ENCODE measurements at regions not wholly inside any gene's neighbourhood (a gene's known extent, or its start where the extent isn't known, plus 50 kb on each side); places are given as distances from the start of the nearest gene placed in this dataset.

DNA sequence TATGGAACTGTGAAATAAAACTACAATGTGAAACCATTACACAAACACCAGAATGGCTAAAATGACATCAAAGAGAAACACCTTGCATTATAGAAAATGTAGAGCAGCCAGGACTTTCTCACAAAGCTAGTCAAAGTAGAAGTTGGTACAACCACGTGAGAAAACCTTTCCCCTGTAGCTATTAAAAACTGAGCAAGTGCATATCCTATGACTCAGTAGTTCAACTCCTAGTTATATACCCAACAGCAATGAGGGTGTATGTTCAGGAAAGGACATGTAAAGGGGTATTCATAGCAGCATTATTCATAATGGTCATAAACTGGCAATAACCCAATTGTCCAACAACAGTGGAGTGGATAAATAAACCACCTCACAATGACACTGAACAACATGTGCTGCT lies 177.5 kb upstream of the NUDT10 start:
- TF ChIP-seq POLR2A (IDR thresholded peaks at IDR 0.05; ENCODE audit: control extremely low read depth in 1 of 2, low read depth in 2 of 2, low read length in 2 of 2) (no peak), EGR1 (IDR thresholded peaks at IDR 0.05; ENCODE audit: borderline replicate concordance, low read depth, low read length) (no peak)

Measured in H1 (cell line).